Omental fat pad (tissue), 3 donors: ENCODE measurements at regions not wholly inside any gene's neighbourhood (a gene's known extent, or its start where the extent isn't known, plus 50 kb on each side); places are given as distances from the start of the nearest gene placed in this dataset.

Experiments
- ATAC-seq: fragments of 150-250 bp; one replicate; pipeline ENCODE4 v1.9.1; 2016; ENCODE audit warnings: mild to moderate bottlenecking, moderate library complexity; ENCODE audit not compliant: low FRiP score
- DNase-seq: peaks from one replicate; pipeline ENCODE4 v3.0.0-alpha.2; 2019; ENCODE audit warnings: low spot score
- CTCF ChIP-seq, 3 donors: fragments of 450-650 bp; IDR thresholded peaks; one replicate each; pipeline ENCODE4 v1.5.1; 2016 to 2017; ENCODE audit warnings: antibody characterized with exemption in 3 of 3, mild to moderate bottlenecking in 3 of 3, moderate library complexity in 2 of 3

- TF ChIP-seq CTCF (IDR thresholded peaks at IDR 0.05), result no peak
- no peak for DNase-seq
- ATAC-seq, result no peak
These were observed 381.3 kb upstream of the SPTLC3 start for GRCh38 chr20:12627485-12627884.

GRCh38 chr20:12638633-12639312 is 370.0 kb upstream of the SPTLC3 start:
- ATAC-seq, result no peak
- no peak for DNase-seq
- TF ChIP-seq CTCF (IDR thresholded peaks at IDR 0.05), result no peak

- DNase-seq (no peak), ATAC-seq (no peak)
- no peak for TF ChIP-seq CTCF (IDR thresholded peaks at IDR 0.05)
These were observed 368.5 kb upstream of the SPTLC3 start for GRCh38 chr20:12640251-12640650.

GRCh38 chr20:12641619-12642018 is 367.2 kb upstream of the SPTLC3 start:
- no peak for TF ChIP-seq CTCF (IDR thresholded peaks at IDR 0.05)
- ATAC-seq (no peak), DNase-seq (no peak)

GRCh38 chr20:12644461-12644860 is 364.3 kb upstream of the SPTLC3 start:
- ATAC-seq, result no peak
- no peak for DNase-seq
- TF ChIP-seq CTCF (IDR thresholded peaks at IDR 0.05), result no peak

GRCh38 chr20:12649234-12649633 is 359.5 kb upstream of the SPTLC3 start:
- DNase-seq (no peak), ATAC-seq (no peak)
- no peak for TF ChIP-seq CTCF (IDR thresholded peaks at IDR 0.05)

GRCh38 chr20:12653642-12654041 is 355.1 kb upstream of the SPTLC3 start:
- DNase-seq, result no peak
- ATAC-seq, result no peak
- TF ChIP-seq CTCF (IDR thresholded peaks at IDR 0.05), result no peak
